ENCODE measurements at regions not wholly inside any gene's neighbourhood (a gene's known extent, or its start where the extent isn't known, plus 50 kb on each side); places are given as distances from the start of the nearest gene placed in this dataset.

- no peak for DNase-seq
These were observed 553.9 kb downstream of the ZNF804A start for GRCh38 chr2:185152186-185152585.

GRCh38 chr2:185161701-185162100 is 563.4 kb downstream of the ZNF804A start:
- DNase-seq: no peak

- DNase-seq: no peak
These were observed 564.3 kb upstream of the FSIP2 start for GRCh38 chr2:185174353-185174752.

DNA sequence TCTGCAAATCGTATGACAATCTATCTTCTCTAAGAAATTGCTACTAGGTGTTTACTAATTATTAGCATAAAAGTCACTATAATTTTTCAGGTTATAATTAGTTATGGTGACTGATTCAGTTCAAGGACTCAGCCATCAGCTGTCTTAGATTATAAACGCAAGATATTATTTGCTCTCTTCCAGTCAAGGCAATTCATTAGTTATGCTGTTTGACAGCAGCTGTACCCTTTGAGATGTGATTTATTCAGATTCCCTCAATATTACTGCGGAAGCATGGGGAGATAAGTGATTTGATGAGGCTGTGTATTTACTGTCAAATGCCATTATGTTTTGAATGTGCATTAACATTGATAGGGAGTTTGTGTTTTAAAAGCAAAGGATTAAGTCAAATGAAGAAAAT is 558.9 kb upstream of the FSIP2 start:
- DNase-seq: no peak

DNA sequence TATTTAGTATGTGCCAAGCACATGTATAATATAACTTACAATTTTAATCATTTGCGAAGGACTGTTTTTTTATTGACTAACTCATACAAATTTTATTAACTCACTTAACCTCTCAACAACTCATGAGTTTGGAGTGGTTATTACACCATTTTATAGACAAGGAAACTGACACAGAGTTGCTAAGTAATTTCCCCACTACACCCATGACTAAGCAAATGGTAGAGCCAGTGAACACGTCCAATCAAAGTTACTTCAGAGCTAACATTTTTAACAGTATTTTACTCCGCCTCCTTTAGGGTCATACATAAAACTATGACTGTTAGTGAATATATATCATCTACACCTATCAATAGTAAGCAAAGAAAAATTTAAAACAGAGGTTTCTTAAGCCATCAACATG is 556.7 kb upstream of the FSIP2 start:
- no peak for DNase-seq

- no peak for DNase-seq
These were observed 553.6 kb upstream of the FSIP2 start for GRCh38 chr2:185185044-185185443.

DNA sequence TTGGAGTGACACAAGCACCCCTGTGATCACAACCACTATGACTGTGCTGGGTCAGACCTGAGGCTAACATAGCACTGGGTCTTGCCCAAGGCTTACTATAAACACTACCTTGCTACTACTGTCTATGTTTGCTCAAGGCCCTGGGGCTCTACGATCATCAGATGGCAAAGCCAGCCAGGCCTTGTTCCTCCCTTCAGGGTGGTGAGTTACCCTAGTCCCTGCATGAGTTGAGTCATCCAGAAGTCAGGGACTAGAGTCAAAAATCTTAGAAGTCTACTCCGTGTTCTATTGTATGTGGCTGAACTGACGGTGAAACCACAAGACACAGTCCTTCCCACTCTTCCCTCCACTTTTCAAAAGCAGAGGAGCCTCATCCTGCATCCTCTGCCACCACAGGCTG is 551.2 kb upstream of the FSIP2 start:
- DNase-seq: no peak

GRCh38 chr2:185188656-185189055 is 549.9 kb upstream of the FSIP2 start:
- no peak for DNase-seq

DNA sequence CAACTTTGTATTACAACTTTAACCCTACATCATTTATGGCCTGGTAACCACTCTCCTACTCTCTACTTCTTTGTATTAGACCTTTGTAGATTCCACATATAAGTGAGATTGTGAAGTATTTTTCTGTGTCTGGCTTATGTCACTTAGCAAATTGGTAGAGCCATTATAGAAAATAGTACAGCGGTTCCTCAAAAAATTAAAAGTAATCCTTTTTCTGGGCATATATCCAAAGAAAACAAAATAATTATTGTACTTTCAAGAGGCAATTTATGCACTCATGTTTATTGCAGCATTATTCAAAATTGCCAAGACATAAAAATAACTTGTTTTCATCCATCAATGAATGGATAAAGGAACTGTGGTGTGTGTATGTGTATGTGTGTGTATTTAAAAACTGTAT is 537.5 kb upstream of the FSIP2 start:
- peak; percentile 78 for DNase-seq

- no peak for DNase-seq
These were observed 536.2 kb upstream of the FSIP2 start for GRCh38 chr2:185202381-185202780.

DNA sequence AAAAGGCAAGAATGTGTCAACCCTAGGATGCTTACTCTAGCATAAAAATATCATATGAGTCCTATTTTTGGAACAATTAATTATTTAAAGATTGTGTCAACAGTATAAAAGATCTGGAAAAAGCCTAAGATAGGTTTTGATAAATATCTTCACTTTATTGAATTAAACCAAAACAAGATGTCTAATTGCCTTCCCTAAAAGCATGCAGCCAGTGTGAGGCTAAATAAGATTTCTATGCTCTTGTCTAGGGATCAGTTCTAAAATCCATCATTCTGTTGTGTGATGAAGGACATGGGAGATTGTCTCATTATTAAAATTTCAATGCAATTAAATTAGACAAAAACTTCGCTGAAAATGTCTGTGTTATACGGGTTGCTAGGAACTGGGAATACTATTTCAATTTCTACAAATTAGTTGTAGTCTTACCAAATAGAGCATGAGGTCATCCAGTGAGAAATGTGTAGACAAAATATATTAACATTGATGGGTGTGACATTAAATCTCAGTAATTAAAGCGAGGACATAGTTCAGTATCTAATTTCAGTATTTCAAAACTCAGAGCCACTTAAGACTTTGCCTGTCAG is 535.6 kb upstream of the FSIP2 start:
- no peak for DNase-seq

DNA sequence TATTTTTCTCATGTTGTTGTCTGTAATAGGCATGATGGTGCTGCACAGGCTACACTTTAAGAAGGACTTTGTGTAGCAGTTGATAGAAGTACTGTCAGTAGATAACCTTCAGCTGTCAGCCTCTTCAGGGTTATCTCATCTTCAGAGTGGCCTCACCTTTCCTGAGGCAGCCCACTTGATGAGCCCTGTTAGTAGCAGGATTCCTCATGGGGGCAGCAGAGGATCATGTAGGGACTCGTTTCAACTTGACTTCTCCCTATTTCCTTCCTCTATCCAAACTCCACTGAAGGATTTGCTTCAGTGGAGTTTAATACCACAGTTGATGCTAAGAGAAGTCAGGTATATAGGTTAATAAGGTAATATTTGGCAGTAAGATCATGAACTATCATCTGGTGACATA is 530.3 kb upstream of the FSIP2 start:
- peak; percentile 26 for DNase-seq

- DNase-seq: no peak
These were observed 523.1 kb upstream of the FSIP2 start for GRCh38 chr2:185215497-185215896.

- no peak for DNase-seq
These were observed 518.6 kb upstream of the FSIP2 start for GRCh38 chr2:185219981-185220380.

DNA sequence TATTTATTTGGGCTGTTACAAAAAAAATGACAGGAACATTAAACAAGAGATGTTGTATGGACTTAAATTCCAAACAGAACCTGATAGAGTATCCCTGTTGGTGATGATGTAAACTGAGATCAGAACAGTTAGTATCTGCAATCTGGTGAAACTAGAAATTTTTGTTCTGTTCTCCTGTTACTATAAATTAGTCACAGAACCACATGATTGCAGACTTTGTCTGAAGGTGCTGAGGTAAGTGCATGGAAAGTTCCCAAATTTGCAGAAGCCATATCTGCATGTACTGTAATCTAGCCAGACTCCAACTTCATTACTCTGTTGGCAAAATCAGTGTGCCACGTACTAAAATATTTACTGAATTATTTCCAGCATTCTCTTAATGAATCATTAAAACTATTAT is 516.3 kb upstream of the FSIP2 start:
- no peak for DNase-seq

DNA sequence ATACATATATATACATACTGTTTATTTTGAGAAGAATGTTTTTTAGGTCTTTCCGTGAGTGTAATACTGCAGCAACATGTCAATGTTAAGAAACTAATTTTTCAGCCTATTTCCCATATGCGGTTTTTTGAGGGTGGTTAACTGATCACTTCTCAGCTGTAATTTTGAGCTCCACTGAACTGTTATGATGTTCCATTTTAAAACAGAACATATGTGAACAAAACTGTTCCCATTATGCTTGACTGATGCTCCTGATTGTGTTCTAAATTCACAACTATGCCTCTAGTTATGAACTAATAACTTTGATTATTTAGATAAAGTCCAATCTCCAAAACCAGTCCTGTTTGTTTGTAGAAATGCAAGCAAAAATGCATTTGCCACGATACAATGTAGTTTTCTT is 511.2 kb upstream of the FSIP2 start:
- no peak for DNase-seq

DNA sequence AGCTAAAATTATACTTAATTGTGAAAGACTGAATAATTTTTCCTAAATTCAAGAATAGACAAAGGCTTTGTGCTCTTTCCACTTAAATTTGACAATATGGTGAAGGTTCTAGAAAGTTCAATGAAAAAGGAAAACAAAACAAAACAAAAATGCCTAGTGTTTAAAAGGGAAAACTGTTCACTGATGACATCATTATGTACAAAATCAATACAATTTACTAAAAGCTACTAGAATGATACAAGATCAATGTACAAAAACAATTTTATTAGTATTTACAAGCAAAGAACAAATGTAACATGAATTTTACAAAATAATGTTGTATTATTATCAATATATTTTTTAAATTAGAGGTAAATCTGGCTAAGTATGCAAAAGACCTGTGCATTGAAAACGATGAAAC is 499.1 kb upstream of the FSIP2 start:
- DNase-seq: no peak

- DNase-seq: no peak
These were observed 497.8 kb upstream of the FSIP2 start for GRCh38 chr2:185240796-185241195.

GRCh38 chr2:185241556-185241955 is 497.0 kb upstream of the FSIP2 start:
- DNase-seq: no peak

- DNase-seq: no peak
These were observed 496.1 kb upstream of the FSIP2 start for GRCh38 chr2:185242462-185242861.

- DNase-seq: no peak
These were observed 493.4 kb upstream of the FSIP2 start for GRCh38 chr2:185245216-185245615.

DNA sequence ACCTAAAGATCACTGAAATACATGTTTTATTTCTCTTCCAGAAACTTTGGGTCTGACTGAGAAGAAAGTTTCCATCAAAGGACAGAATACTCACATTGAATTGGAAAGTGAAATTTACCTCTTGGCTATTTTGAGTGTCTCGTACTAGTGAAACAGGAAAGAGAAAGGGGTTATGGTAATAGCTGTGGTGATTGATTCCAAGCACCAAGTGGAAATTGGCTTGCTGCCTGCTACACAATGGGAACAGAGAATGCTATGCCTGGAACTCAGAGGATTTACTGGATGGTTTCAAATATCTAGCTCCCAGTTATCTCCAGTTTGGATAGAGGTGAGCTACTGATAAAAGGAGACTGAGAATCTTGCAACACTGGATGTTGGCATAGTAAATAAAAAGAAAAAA is 492.8 kb upstream of the FSIP2 start:
- DNase-seq: no peak

DNA sequence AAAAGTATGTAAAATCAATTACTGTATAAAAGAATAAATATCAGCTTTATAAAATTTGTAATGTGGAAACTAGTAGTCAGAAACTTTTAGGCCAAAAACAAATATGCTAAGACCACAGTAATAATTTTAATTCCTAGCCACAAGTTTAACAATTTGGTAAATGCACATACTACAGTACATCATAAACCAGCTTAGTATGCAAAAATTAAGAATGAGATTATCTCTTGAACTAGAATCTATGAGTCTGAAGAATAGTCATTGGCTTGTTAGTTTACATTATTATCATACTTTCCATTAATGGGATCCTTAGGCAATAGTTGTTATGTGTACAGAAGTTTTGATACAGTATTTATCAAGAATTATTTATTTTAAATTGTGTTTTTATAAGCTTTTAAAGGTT is 491.9 kb upstream of the FSIP2 start:
- no peak for DNase-seq

DNA sequence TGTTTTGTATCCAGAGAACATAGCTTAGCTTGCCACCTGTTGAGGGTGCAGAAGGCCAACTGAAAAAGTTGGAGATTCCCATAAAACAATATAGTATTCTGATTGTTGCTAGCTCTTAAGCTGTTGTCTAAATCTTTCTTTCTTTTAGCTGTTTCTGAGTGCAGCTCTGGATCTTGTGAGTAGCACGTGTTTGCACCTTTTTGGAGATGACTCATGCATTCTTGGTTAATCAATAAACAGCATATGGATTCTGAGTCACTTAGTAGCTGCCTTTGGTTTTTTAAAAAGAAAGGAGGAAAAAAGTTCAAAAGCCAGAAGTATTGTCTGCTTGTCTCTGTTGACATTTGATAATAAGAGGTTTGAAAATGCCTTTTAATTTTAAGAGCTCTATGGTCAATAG is 483.0 kb upstream of the FSIP2 start:
- no peak for DNase-seq

GRCh38 chr2:185265747-185266146 is 472.9 kb upstream of the FSIP2 start:
- no peak for DNase-seq

- no peak for DNase-seq
These were observed 470.0 kb upstream of the FSIP2 start for GRCh38 chr2:185268651-185269050.

All from COR-L47 (cell line).